ENCODE measurements at regions not wholly inside any gene's neighbourhood (a gene's known extent, or its start where the extent isn't known, plus 50 kb on each side); places are given as distances from the start of the nearest gene placed in this dataset.

DNA sequence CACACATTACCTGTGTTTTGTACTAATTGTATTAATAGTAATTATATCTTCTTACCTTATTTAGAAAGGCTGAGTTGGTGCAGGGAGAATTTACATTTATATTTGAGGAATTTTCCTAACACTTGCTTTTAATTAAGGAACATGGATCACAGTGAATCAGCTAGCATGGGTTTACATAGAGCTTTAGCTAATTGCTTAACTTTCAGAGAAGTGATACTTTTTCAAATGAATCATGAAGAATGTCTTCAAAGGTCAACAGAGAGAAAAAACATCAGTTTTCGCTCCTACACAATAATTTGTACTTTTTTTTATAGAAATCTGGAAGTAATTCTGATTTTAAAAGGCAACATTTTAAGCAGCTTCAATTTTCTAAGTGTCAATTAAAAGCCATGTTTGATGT is 195.0 kb upstream of the HEY2 start:
- Histone ChIP-seq H3K79me2 (ENCODE audit: insufficient read depth) (no peaks in the 10 kb centered on the region), H3F3A (replicated peaks; ENCODE audit: insufficient read depth) (no peaks in the 10 kb centered on the region), H3K4me3 (ENCODE audit: low read depth in 2 of 2, low read length in 1 of 2) (no peak overlapping the region), H3K27ac (ENCODE audit: low read depth in 2 of 2, low read length in 1 of 2) (no peak overlapping the region), H3K9ac (no peak overlapping the region), H3K36me3 (replicated peaks in 1 of 2; ENCODE audit: control insufficient read depth in 1 of 2, insufficient read depth in 2 of 2, low read length in 1 of 2) (no peaks in the 10 kb centered on the region), H4K20me1 (ENCODE audit: insufficient read depth) (no peaks in the 10 kb centered on the region), H3K9me2 (no peaks in the 10 kb centered on the region), H3K4me1 (ENCODE audit: control insufficient read depth in 1 of 2, insufficient read depth in 2 of 2, low read depth in 1 of 2, low read length in 1 of 2) (no peaks in the 10 kb centered on the region), H3K27me3 (ENCODE audit: insufficient read depth) (no peaks in the 10 kb centered on the region), H3K9me3 (no peaks in the 10 kb centered on the region), H3K4me2 (no peak overlapping the region), H2AFZ (ENCODE audit: low read depth) (no peak overlapping the region)
- TF ChIP-seq ELF1 (IDR thresholded peaks at IDR 0.05) (no peak), SIN3A (IDR thresholded peaks at IDR 0.05; ENCODE audit: borderline replicate concordance, low read depth, low read length) (no peak), FOSL2 (IDR thresholded peaks at IDR 0.05; ENCODE audit: borderline replicate concordance, low read depth) (no peak), MXI1 (IDR thresholded peaks at IDR 0.05; ENCODE audit: low read depth, low read length) (no peak), FOXJ3 (CRISPR knock-in tag; IDR thresholded peaks at IDR 0.05) (no peak), EZH2phosphoT487 (IDR thresholded peaks at IDR 0.05; ENCODE audit: borderline replicate concordance, low read depth) (no peak), NFIC (IDR thresholded peaks at IDR 0.05; ENCODE audit: borderline replicate concordance) (no peak), POLR2AphosphoS5 (IDR thresholded peaks at IDR 0.05; ENCODE audit: low read depth, low read length) (no peak), RFX5 (IDR thresholded peaks at IDR 0.05; ENCODE audit: low read length) (no peak), SMC3 (IDR thresholded peaks at IDR 0.05; ENCODE audit: low read depth, low read length) (no peak), GATA2 (CRISPR knock-in tag; IDR thresholded peaks at IDR 0.05) (no peak)
- TF ChIP-seq, protein P1, sequence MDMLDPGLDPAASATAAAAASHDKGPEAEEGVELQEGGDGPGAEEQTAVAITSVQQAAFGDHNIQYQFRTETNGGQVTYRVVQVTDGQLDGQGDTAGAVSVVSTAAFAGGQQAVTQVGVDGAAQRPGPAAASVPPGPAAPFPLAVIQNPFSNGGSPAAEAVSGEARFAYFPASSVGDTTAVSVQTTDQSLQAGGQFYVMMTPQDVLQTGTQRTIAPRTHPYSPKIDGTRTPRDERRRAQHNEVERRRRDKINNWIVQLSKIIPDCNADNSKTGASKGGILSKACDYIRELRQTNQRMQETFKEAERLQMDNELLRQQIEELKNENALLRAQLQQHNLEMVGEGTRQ (IDR thresholded peaks at IDR 0.05; ENCODE audit: borderline replicate concordance, low read depth, low read length): no peak
- TF ChIP-seq, protein P2, sequence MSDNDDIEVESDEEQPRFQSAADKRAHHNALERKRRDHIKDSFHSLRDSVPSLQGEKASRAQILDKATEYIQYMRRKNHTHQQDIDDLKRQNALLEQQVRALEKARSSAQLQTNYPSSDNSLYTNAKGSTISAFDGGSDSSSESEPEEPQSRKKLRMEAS (IDR thresholded peaks at IDR 0.05; ENCODE audit: low read depth): no peak
- TF ChIP-seq, protein P3, sequence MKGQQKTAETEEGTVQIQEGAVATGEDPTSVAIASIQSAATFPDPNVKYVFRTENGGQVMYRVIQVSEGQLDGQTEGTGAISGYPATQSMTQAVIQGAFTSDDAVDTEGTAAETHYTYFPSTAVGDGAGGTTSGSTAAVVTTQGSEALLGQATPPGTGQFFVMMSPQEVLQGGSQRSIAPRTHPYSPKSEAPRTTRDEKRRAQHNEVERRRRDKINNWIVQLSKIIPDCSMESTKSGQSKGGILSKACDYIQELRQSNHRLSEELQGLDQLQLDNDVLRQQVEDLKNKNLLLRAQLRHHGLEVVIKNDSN (IDR thresholded peaks at IDR 0.05; ENCODE audit: borderline replicate concordance, low read depth): no peak
- TF ChIP-seq, protein P4, sequence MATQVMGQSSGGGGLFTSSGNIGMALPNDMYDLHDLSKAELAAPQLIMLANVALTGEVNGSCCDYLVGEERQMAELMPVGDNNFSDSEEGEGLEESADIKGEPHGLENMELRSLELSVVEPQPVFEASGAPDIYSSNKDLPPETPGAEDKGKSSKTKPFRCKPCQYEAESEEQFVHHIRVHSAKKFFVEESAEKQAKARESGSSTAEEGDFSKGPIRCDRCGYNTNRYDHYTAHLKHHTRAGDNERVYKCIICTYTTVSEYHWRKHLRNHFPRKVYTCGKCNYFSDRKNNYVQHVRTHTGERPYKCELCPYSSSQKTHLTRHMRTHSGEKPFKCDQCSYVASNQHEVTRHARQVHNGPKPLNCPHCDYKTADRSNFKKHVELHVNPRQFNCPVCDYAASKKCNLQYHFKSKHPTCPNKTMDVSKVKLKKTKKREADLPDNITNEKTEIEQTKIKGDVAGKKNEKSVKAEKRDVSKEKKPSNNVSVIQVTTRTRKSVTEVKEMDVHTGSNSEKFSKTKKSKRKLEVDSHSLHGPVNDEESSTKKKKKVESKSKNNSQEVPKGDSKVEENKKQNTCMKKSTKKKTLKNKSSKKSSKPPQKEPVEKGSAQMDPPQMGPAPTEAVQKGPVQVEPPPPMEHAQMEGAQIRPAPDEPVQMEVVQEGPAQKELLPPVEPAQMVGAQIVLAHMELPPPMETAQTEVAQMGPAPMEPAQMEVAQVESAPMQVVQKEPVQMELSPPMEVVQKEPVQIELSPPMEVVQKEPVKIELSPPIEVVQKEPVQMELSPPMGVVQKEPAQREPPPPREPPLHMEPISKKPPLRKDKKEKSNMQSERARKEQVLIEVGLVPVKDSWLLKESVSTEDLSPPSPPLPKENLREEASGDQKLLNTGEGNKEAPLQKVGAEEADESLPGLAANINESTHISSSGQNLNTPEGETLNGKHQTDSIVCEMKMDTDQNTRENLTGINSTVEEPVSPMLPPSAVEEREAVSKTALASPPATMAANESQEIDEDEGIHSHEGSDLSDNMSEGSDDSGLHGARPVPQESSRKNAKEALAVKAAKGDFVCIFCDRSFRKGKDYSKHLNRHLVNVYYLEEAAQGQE (IDR thresholded peaks at IDR 0.05; ENCODE audit: low read depth, low read length): no peak
- TF ChIP-seq, protein P5, sequence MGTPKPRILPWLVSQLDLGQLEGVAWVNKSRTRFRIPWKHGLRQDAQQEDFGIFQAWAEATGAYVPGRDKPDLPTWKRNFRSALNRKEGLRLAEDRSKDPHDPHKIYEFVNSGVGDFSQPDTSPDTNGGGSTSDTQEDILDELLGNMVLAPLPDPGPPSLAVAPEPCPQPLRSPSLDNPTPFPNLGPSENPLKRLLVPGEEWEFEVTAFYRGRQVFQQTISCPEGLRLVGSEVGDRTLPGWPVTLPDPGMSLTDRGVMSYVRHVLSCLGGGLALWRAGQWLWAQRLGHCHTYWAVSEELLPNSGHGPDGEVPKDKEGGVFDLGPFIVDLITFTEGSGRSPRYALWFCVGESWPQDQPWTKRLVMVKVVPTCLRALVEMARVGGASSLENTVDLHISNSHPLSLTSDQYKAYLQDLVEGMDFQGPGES (IDR thresholded peaks at IDR 0.05; ENCODE audit: low read depth, low read length): no peak
- TF ChIP-seq, protein P6, sequence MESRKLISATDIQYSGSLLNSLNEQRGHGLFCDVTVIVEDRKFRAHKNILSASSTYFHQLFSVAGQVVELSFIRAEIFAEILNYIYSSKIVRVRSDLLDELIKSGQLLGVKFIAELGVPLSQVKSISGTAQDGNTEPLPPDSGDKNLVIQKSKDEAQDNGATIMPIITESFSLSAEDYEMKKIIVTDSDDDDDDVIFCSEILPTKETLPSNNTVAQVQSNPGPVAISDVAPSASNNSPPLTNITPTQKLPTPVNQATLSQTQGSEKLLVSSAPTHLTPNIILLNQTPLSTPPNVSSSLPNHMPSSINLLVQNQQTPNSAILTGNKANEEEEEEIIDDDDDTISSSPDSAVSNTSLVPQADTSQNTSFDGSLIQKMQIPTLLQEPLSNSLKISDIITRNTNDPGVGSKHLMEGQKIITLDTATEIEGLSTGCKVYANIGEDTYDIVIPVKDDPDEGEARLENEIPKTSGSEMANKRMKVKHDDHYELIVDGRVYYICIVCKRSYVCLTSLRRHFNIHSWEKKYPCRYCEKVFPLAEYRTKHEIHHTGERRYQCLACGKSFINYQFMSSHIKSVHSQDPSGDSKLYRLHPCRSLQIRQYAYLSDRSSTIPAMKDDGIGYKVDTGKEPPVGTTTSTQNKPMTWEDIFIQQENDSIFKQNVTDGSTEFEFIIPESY (IDR thresholded peaks at IDR 0.05; ENCODE audit: borderline replicate concordance, low read depth): no peak
- WGBS (ENCODE audit: low lambda C conversion rate): 0% methylated on average over 1 of the region's 1 CpG
- POLR2A ChIA-PET: no interaction called here
- CTCF ChIA-PET: no interaction called here
- DNase-seq: no peak
